ENCODE measurements at regions not wholly inside any gene's neighbourhood (a gene's known extent, or its start where the extent isn't known, plus 50 kb on each side); places are given as distances from the start of the nearest gene placed in this dataset.

DNA sequence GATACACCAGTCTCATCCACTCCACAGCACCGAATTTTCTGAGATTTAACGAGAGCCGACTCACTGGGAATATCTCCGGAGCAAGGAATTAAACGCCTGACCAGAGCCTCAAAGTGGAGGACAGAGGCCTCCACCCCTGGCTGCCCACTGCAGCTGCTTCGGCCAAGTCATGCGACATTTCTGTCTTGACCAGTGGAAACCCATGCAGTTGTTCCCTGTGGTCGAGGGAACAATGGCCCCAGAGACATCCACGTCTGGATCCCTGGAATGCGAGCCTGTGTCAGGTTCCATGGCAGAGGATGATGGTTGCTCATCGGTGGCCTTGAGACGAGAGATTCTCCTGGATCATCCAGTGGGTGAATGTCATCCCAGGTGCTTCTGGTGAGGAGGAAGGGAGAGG lies 65.7 kb upstream of the INSIG1 start:
- no peaks in the 10 kb centered on the region for H4K20me1 ChIP-seq (ENCODE audit: insufficient read depth, low read length)
- TF ChIP-seq, protein P1, sequence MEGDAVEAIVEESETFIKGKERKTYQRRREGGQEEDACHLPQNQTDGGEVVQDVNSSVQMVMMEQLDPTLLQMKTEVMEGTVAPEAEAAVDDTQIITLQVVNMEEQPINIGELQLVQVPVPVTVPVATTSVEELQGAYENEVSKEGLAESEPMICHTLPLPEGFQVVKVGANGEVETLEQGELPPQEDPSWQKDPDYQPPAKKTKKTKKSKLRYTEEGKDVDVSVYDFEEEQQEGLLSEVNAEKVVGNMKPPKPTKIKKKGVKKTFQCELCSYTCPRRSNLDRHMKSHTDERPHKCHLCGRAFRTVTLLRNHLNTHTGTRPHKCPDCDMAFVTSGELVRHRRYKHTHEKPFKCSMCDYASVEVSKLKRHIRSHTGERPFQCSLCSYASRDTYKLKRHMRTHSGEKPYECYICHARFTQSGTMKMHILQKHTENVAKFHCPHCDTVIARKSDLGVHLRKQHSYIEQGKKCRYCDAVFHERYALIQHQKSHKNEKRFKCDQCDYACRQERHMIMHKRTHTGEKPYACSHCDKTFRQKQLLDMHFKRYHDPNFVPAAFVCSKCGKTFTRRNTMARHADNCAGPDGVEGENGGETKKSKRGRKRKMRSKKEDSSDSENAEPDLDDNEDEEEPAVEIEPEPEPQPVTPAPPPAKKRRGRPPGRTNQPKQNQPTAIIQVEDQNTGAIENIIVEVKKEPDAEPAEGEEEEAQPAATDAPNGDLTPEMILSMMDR (IDR thresholded peaks at IDR 0.05): no peak
- no peak overlapping the region for H2AFZ ChIP-seq (ENCODE audit: insufficient read depth, low read depth, low read length, poor library complexity, severe bottlenecking)
- H3K4me2 ChIP-seq (replicated peaks; ENCODE audit: extremely low read depth, low read length, poor library complexity, severe bottlenecking): no peak overlapping the region
- H3K4me1 ChIP-seq (ENCODE audit: control insufficient read depth in 1 of 2, insufficient read depth in 2 of 2, low read length in 2 of 2): no peaks in the 10 kb centered on the region
- peaks cover 2 to 8% (median 6%) of the 10 kb centered on the region in 3 donors for H3K27me3 Mint-ChIP-seq (ENCODE audit: low read depth in 3 of 3)
- H3K4me1 Mint-ChIP-seq: no peaks in the 10 kb centered on the region
- intact Hi-C loops (cut with micrococcal nuclease): no loop called here
- H3K79me2 ChIP-seq (ENCODE audit: insufficient read depth, low read length): no peaks in the 10 kb centered on the region
- no peak for DNase-seq
- H3K36me3 Mint-ChIP-seq: no peaks in the 10 kb centered on the region
- H3K27ac ChIP-seq (ENCODE audit: low read depth in 1 of 2, low read length in 2 of 2): no peak overlapping the region
- no peaks in the 10 kb centered on the region for H3K9me3 ChIP-seq (replicated peaks in 1 of 2; ENCODE audit: control insufficient read depth in 1 of 2, insufficient read depth in 1 of 2, low read length in 2 of 2)
- no peak overlapping the region for H3K9ac ChIP-seq (ENCODE audit: insufficient read depth, low read length, poor library complexity, severe bottlenecking)
- no peaks in the 10 kb centered on the region for H3K9me3 Mint-ChIP-seq
- 97% methylated on average over 12 of the region's 12 CpGs for WGBS (ENCODE audit: insufficient coverage)
- no peaks in the 10 kb centered on the region for H3K27me3 ChIP-seq (ENCODE audit: control insufficient read depth in 2 of 2, insufficient read depth in 2 of 2, low read length in 2 of 2)
- H3K4me3 ChIP-seq (replicated peaks in 1 of 3; ENCODE audit: low read depth in 2 of 3, low read length in 3 of 3): no peak overlapping the region
- H3K27ac Mint-ChIP-seq: no peak overlapping the region
- no peak overlapping the region for H3K4me3 Mint-ChIP-seq
- no peaks in the 10 kb centered on the region for H3K36me3 ChIP-seq (replicated peaks in 1 of 2; ENCODE audit: control insufficient read depth in 1 of 2, insufficient read depth in 2 of 2, low read length in 2 of 2)

DNA sequence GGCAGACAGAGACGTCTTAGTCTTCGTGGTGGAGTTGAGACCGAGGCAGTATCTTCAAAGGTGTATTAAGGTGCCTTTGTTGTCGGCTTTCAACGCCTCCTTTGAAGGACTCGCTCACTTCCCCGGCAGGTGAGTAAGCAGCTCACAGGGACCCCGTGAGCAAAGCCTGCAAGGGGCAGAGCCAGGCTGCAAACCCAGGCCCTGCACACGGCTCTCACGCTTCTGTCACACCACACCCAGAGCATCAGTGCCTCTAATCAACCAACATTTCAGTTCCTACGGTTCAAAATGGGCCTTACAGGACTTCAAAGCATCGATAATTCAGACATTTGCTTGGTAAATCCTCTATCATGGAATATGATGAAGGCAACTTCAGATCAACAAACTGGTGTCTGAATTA lies 64.8 kb upstream of the INSIG1 start:
- H3K4me1 Mint-ChIP-seq: no peaks in the 10 kb centered on the region
- 94% methylated on average over 10 of the region's 12 CpGs for WGBS (ENCODE audit: insufficient coverage)
- Histone ChIP-seq H3K27ac (ENCODE audit: low read depth in 1 of 2, low read length in 2 of 2) (no peak overlapping the region), H3K4me1 (ENCODE audit: control insufficient read depth in 1 of 2, insufficient read depth in 2 of 2, low read length in 2 of 2) (no peaks in the 10 kb centered on the region), H3K4me3 (replicated peaks in 1 of 3; ENCODE audit: low read depth in 2 of 3, low read length in 3 of 3) (no peak overlapping the region), H3K4me2 (replicated peaks; ENCODE audit: extremely low read depth, low read length, poor library complexity, severe bottlenecking) (no peak overlapping the region), H4K20me1 (ENCODE audit: insufficient read depth, low read length) (no peaks in the 10 kb centered on the region), H3K36me3 (replicated peaks in 1 of 2; ENCODE audit: control insufficient read depth in 1 of 2, insufficient read depth in 2 of 2, low read length in 2 of 2) (no peaks in the 10 kb centered on the region), H3K9ac (ENCODE audit: insufficient read depth, low read length, poor library complexity, severe bottlenecking) (no peak overlapping the region), H3K9me3 (replicated peaks in 1 of 2; ENCODE audit: control insufficient read depth in 1 of 2, insufficient read depth in 1 of 2, low read length in 2 of 2) (no peaks in the 10 kb centered on the region), H3K79me2 (ENCODE audit: insufficient read depth, low read length) (no peaks in the 10 kb centered on the region), H3K27me3 (ENCODE audit: control insufficient read depth in 2 of 2, insufficient read depth in 2 of 2, low read length in 2 of 2) (no peaks in the 10 kb centered on the region), H2AFZ (ENCODE audit: insufficient read depth, low read depth, low read length, poor library complexity, severe bottlenecking) (no peak overlapping the region)
- intact Hi-C loops (cut with micrococcal nuclease): no loop called here
- no peaks in the 10 kb centered on the region for H3K36me3 Mint-ChIP-seq
- H3K4me3 Mint-ChIP-seq: no peak overlapping the region
- H3K27me3 Mint-ChIP-seq (ENCODE audit: low read depth in 3 of 3): peaks cover 0 to 5% (median 3%) of the 10 kb centered on the region in 3 donors
- TF ChIP-seq, protein P1 (IDR thresholded peaks at IDR 0.05): no peak
- H3K27ac Mint-ChIP-seq: no peak overlapping the region
- H3K9me3 Mint-ChIP-seq: peaks cover 0 to 2% (median 0%) of the 10 kb centered on the region in 7 donors
- DNase-seq: no peak
